H9 (cell line): ENCODE measurements at regions not wholly inside any gene's neighbourhood (a gene's known extent, or its start where the extent isn't known, plus 50 kb on each side); places are given as distances from the start of the nearest gene placed in this dataset.

ENCODE experiments used
- DNase-seq: peaks from one replicate; pipeline ENCODE4 v3.0.0-alpha.2; 2017
- H2AFZ ChIP-seq: one replicate; pipeline ENCODE4 v1.6.1; 2013; ENCODE audit warnings: mild to moderate bottlenecking, low read length, control low read depth, moderate library complexity
- H2AK5ac ChIP-seq: 2 replicates; pipeline ENCODE4 v1.6.1; 2013; ENCODE audit warnings: low read length, control low read depth, mixed read lengths; ENCODE audit not compliant: insufficient read length
- H2BK120ac ChIP-seq: one replicate; pipeline ENCODE4 v1.6.1; 2013; ENCODE audit warnings: low read depth, mild to moderate bottlenecking, low read length, control low read depth, inconsistent platforms; ENCODE audit not compliant: poor library complexity, severe bottlenecking
- H2BK12ac ChIP-seq: 2 replicates; pipeline ENCODE4 v1.6.1; 2013; ENCODE audit warnings: low read length, control low read depth, mixed read lengths, low read depth; ENCODE audit not compliant: insufficient read length
- H2BK15ac ChIP-seq: 2 replicates; pipeline ENCODE4 v1.6.1; 2013; ENCODE audit warnings: low read depth, low read length, control low read depth
- H2BK20ac ChIP-seq: one replicate; pipeline ENCODE4 v1.6.1; 2013; ENCODE audit warnings: low read depth, mild to moderate bottlenecking, low read length, control low read depth, inconsistent platforms; ENCODE audit not compliant: poor library complexity, severe bottlenecking
- H2BK5ac ChIP-seq: 2 replicates; pipeline ENCODE4 v1.6.1; 2013; ENCODE audit warnings: low read length, control low read depth, mixed read lengths; ENCODE audit not compliant: insufficient read length
- H3K14ac ChIP-seq: 2 replicates; pipeline ENCODE4 v1.6.1; 2013; ENCODE audit warnings: low read length, control low read depth; ENCODE audit not compliant: insufficient read depth
- H3K18ac ChIP-seq: 2 replicates; pipeline ENCODE4 v1.6.1; 2013; ENCODE audit warnings: low read depth, mild to moderate bottlenecking, mixed read lengths, low read length, control low read depth; ENCODE audit not compliant: insufficient read length
- H3K23ac ChIP-seq: 2 replicates; pipeline ENCODE4 v1.6.1; 2013; ENCODE audit warnings: low read length, control low read depth, mixed read lengths, low read depth; ENCODE audit not compliant: insufficient read length
- H3K23me2 ChIP-seq: 2 replicates; pipeline ENCODE4 v1.6.1; 2013; ENCODE audit warnings: low read depth, mild to moderate bottlenecking, mixed read lengths, low read length, control low read depth; ENCODE audit not compliant: insufficient read length, poor library complexity, severe bottlenecking
- H3K27ac ChIP-seq: 2 replicates; pipeline ENCODE4 v1.5.1; 2013; ENCODE audit warnings: low read length, control low read depth, mixed read lengths, low read depth; ENCODE audit not compliant: insufficient read length
- H3K27me3 ChIP-seq: 2 replicates; pipeline ENCODE4 v1.6.1; 2013; ENCODE audit warnings: low read length, control low read depth, inconsistent platforms; ENCODE audit not compliant: insufficient read depth
- H3K4ac ChIP-seq: 2 replicates; pipeline ENCODE4 v1.6.1; 2013; ENCODE audit warnings: low read depth, mild to moderate bottlenecking, control low read depth, inconsistent platforms, low read length, moderate library complexity
- H3K4me1 ChIP-seq: 2 replicates; pipeline ENCODE4 v1.6.1; 2013; ENCODE audit warnings: low read length, control low read depth, inconsistent platforms; ENCODE audit not compliant: insufficient read depth
- H3K4me2 ChIP-seq: 2 replicates; pipeline ENCODE4 v1.6.1; 2013; ENCODE audit warnings: low read length, control low read depth, mixed read lengths; ENCODE audit not compliant: insufficient read length, insufficient read depth
- H3K56ac ChIP-seq: 2 replicates; pipeline ENCODE4 v1.6.1; 2013; ENCODE audit warnings: low read depth, mild to moderate bottlenecking, mixed read lengths, low read length, control low read depth; ENCODE audit not compliant: insufficient read length
- H3K79me1 ChIP-seq: 2 replicates; pipeline ENCODE4 v1.6.1; 2013; ENCODE audit warnings: low read depth, mild to moderate bottlenecking, moderate library complexity, low read length, control low read depth, inconsistent platforms; ENCODE audit not compliant: insufficient read depth, poor library complexity, severe bottlenecking
- H3K79me2 ChIP-seq: 2 replicates; pipeline ENCODE4 v1.6.1; 2013; ENCODE audit warnings: low read length, control low read depth, inconsistent platforms; ENCODE audit not compliant: insufficient read depth
- H3K9ac ChIP-seq: 2 replicates; pipeline ENCODE4 v1.6.1; 2013; ENCODE audit warnings: low read length, control low read depth, mixed read lengths; ENCODE audit not compliant: insufficient read length; ENCODE audit errors: extremely low read depth
- H3K9me3 ChIP-seq: one replicate; pipeline ENCODE4 v1.6.1; 2013; ENCODE audit warnings: low read depth, low read length, inconsistent platforms; ENCODE audit not compliant: control insufficient read depth
- H3T11ph ChIP-seq: one replicate; pipeline ENCODE4 v1.6.1; 2013; ENCODE audit warnings: mild to moderate bottlenecking, low read length, control low read depth, inconsistent platforms
- H4K20me1 ChIP-seq: one replicate; pipeline ENCODE4 v1.6.1; 2013; ENCODE audit not compliant: control insufficient read depth, insufficient read length, insufficient read depth
- H4K5ac ChIP-seq: 2 replicates; pipeline ENCODE4 v1.6.1; 2013; ENCODE audit warnings: low read depth, mild to moderate bottlenecking, mixed read lengths, low read length, control low read depth; ENCODE audit not compliant: insufficient read length
- H4K8ac ChIP-seq: replicated peaks from 2 replicates; pipeline ENCODE4 v1.6.1; 2013; ENCODE audit warnings: low read length, control low read depth, mixed read lengths, low read depth; ENCODE audit not compliant: insufficient read length
- H4K91ac ChIP-seq: 2 replicates; pipeline ENCODE4 v1.6.1; 2013; ENCODE audit warnings: low read depth, mild to moderate bottlenecking, moderate library complexity, mixed read lengths, low read length, control low read depth; ENCODE audit not compliant: insufficient read length
- H3K27ac Mint-ChIP-seq, 3 experiments: 2 replicates in 2 of 3; 3 replicates in 1 of 3; pipeline ENCODE4 v1.8.0; 2020 to 2021; ENCODE audit warnings: mixed read lengths in 3 of 3, mild to moderate bottlenecking in 1 of 3, moderate library complexity in 1 of 3
- H3K27me3 Mint-ChIP-seq: 2 replicates; pipeline ENCODE4 v1.8.0; 2021; ENCODE audit warnings: low read depth, mild to moderate bottlenecking, moderate library complexity, mixed read lengths
- H3K36me3 Mint-ChIP-seq, 3 experiments: 2 replicates in 2 of 3; 3 replicates in 1 of 3; pipeline ENCODE4 v1.8.0; 2020 to 2021; ENCODE audit warnings: low read depth in 3 of 3, mixed read lengths in 3 of 3; ENCODE audit not compliant: insufficient read depth in 1 of 3
- H3K4me1 Mint-ChIP-seq, 2 experiments: 2 replicates each; pipeline ENCODE4 v1.8.0; 2020; ENCODE audit warnings: mixed read lengths in 2 of 2
- H3K4me3 Mint-ChIP-seq, 2 experiments: 2 replicates in 1 of 2; 3 replicates in 1 of 2; pipeline ENCODE4 v1.8.0; 2020 to 2021; ENCODE audit warnings: mild to moderate bottlenecking in 2 of 2, mixed read lengths in 2 of 2, moderate library complexity in 1 of 2
- H3K9me3 Mint-ChIP-seq, 2 experiments: 2 replicates in 1 of 2; 3 replicates in 1 of 2; pipeline ENCODE4 v1.8.0; 2020; ENCODE audit warnings: mild to moderate bottlenecking in 2 of 2, mixed read lengths in 2 of 2, moderate library complexity in 1 of 2
- WGBS: extraction: QIAGEN DNeasy Blood & Tissue Kit; methylation state at CpG from one replicate; pipeline ENCODE4 v1.1.7; 2013; ENCODE audit warnings: missing lambda C conversion rate, low lambda C conversion rate, mixed read lengths; ENCODE audit not compliant: insufficient read length; ENCODE audit errors: extremely low coverage; 5-methylcytosine and 5-hydroxymethylcytosine counted together
- TF ChIP-seq, protein P1 (sequence below): fragments of 200-600 bp; sonication (generic); conservative IDR thresholded peaks from 3 replicates; pipeline ENCODE4 v1.8.0; 2021; ENCODE audit warnings: antibody characterized with exemption, mild to moderate bottlenecking

DNA sequence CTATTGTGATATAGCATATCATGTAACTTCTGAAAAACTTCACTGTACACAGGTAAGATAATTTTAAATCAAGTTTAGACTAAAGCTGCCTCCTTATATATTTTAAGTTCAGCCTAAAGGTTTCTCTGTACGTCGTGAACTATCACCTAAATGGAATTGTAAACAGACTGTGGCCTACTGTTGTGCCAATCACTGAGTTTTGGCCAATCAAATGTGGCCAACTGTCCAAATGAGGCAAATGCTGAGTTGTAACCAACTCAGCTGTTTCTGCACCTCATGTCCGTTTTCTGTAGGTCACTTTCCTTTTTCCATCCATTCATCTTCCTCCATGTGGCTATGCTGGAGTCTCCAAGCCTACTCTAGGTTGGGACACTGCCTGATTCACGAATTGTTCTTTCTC lies 63.7 kb upstream of the ST6GALNAC3 start:
- Histone ChIP-seq H2AK5ac (no peak overlapping the region), H3K27me3 (no peaks in the 10 kb centered on the region; the same call in 1 of the 2 replicates), H4K5ac (no peak overlapping the region), H3K18ac (no peak overlapping the region), H3K14ac (no peak overlapping the region), H3K4me2 (no peak overlapping the region), H3K23me2 (no peaks in the 10 kb centered on the region), H3K9me3 (no peaks in the 10 kb centered on the region), H4K8ac (no peak overlapping the region), H2BK5ac (no peak overlapping the region), H2BK20ac (no peak overlapping the region), H3K27ac (no peak overlapping the region), H2BK12ac (no peak overlapping the region), H2BK120ac (no peak overlapping the region), H3K4me1 (no peaks in the 10 kb centered on the region), H3K4ac (no peak overlapping the region), H2AFZ (no peak overlapping the region), H3K79me1 (no peaks in the 10 kb centered on the region), H3K79me2 (no peaks in the 10 kb centered on the region), H3K56ac (no peak overlapping the region), H2BK15ac (no peak overlapping the region), H3K9ac (no peak overlapping the region), H3T11ph (no peak overlapping the region), H3K23ac (no peak overlapping the region), H4K91ac (no peak overlapping the region), H4K20me1 (no peaks in the 10 kb centered on the region)
- TF ChIP-seq, protein P1, sequence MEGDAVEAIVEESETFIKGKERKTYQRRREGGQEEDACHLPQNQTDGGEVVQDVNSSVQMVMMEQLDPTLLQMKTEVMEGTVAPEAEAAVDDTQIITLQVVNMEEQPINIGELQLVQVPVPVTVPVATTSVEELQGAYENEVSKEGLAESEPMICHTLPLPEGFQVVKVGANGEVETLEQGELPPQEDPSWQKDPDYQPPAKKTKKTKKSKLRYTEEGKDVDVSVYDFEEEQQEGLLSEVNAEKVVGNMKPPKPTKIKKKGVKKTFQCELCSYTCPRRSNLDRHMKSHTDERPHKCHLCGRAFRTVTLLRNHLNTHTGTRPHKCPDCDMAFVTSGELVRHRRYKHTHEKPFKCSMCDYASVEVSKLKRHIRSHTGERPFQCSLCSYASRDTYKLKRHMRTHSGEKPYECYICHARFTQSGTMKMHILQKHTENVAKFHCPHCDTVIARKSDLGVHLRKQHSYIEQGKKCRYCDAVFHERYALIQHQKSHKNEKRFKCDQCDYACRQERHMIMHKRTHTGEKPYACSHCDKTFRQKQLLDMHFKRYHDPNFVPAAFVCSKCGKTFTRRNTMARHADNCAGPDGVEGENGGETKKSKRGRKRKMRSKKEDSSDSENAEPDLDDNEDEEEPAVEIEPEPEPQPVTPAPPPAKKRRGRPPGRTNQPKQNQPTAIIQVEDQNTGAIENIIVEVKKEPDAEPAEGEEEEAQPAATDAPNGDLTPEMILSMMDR = no peak
- no peak overlapping the region for H3K27ac Mint-ChIP-seq
- no peak overlapping the region for H3K4me3 Mint-ChIP-seq
- no CpG with 5 or more reads among the region's 4 CpGs for WGBS
- H3K9me3 Mint-ChIP-seq = no peaks in the 10 kb centered on the region
- no peak for DNase-seq
- no peaks in the 10 kb centered on the region for H3K27me3 Mint-ChIP-seq
- no peaks in the 10 kb centered on the region for H3K4me1 Mint-ChIP-seq
- H3K36me3 Mint-ChIP-seq = no peaks in the 10 kb centered on the region
